AG04449 (cell line): ENCODE measurements at regions not wholly inside any gene's neighbourhood (a gene's known extent, or its start where the extent isn't known, plus 50 kb on each side); places are given as distances from the start of the nearest gene placed in this dataset.

Experiments
- CTCF ChIA-PET: fragments of 350-600 bp; formaldehyde crosslinking; extraction: SDS; loops from one replicate; lab custom pipeline; 2021; ENCODE audit warnings: antibody characterized with exemption; lab: Yijun Ruan, JAX
- POLR2A ChIA-PET: fragments of 400-600, 350-600 bp; formaldehyde crosslinking; extraction: SDS; loops from one replicate; lab custom pipeline; 2020; ENCODE audit warnings: antibody characterized with exemption, inconsistent platforms; lab: Yijun Ruan, JAX
- DNase-seq: peaks from one replicate; pipeline ENCODE4 v3.0.0-alpha.2; 2010; ENCODE audit warnings: low read depth, low spot score
- H3K4me3 ChIP-seq: 2 replicates; pipeline ENCODE4 v1.5.1; 2011; ENCODE audit warnings: low read depth, mild to moderate bottlenecking, control low read depth, low read length
- CTCF ChIP-seq: IDR thresholded peaks from one replicate; pipeline ENCODE4 v1.5.1; 2011; ENCODE audit warnings: mild to moderate bottlenecking, moderate library complexity, low read length, control low read depth, inconsistent platforms; ENCODE audit not compliant: insufficient read depth; ENCODE audit errors: missing control alignments

- CTCF ChIA-PET, result interaction anchor here (1.8 kb wide), 1 partner anchor 17 kb away, joined by 5 read pairs; no protein-coding TSS in a partner anchor
These were observed 109.6 kb downstream of the ZBTB18 start for GRCh38 chr1:244160455-244161235.

GRCh38 chr1:244161236-244161510 is 110.1 kb downstream of the ZBTB18 start:
- DNase-seq, result no peak
- CTCF ChIA-PET, result interaction anchor here (1.8 kb wide), 1 partner anchor 17 kb away, joined by 5 read pairs; no protein-coding TSS in a partner anchor
- H3K4me3 ChIP-seq, result no peak overlapping the region
- no peak for TF ChIP-seq CTCF
- POLR2A ChIA-PET, result no interaction called here

More at GRCh38 chr1:244160455-244161235, 109.6 kb downstream of the ZBTB18 start:
- no peak overlapping the region for H3K4me3 ChIP-seq
- POLR2A ChIA-PET, result no interaction called here
- no peak for TF ChIP-seq CTCF
- DNase-seq, result no peak

GRCh38 chr1:244162786-244163530 is 111.9 kb downstream of the ZBTB18 start:
- DNase-seq, result no peak
- POLR2A ChIA-PET, result no interaction called here

GRCh38 chr1:244163861-244164510 is 112.9 kb downstream of the ZBTB18 start:
- no peak overlapping the region for H3K4me3 ChIP-seq
- peak; percentile 85 for DNase-seq
- POLR2A ChIA-PET, result no interaction called here
- CTCF ChIA-PET, result interaction anchor here (1.6 kb wide), 1 partner anchor 27 kb away, joined by 3 read pairs; no protein-coding TSS in a partner anchor
- no peak for TF ChIP-seq CTCF

More at GRCh38 chr1:244162786-244163530, 111.9 kb downstream of the ZBTB18 start:
- CTCF ChIA-PET, result no interaction called here
- TF ChIP-seq CTCF, result no peak
- no peak overlapping the region for H3K4me3 ChIP-seq

GRCh38 chr1:244164511-244164890 is 113.4 kb downstream of the ZBTB18 start:
- ChIA-PET POLR2A (no interaction called here), CTCF (interaction anchor here (1.6 kb wide), 1 partner anchor 28 kb away, joined by 3 read pairs; no protein-coding TSS in a partner anchor)
- H3K4me3 ChIP-seq, result no peak overlapping the region
- no peak for DNase-seq
- TF ChIP-seq CTCF, result no peak
